Endothelial cell of umbilical vein (primary cell): ENCODE measurements at regions not wholly inside any gene's neighbourhood (a gene's known extent, or its start where the extent isn't known, plus 50 kb on each side); places are given as distances from the start of the nearest gene placed in this dataset.

Experiments
- BruUV-seq: library from RNA; stranded (reverse); fragments of 400-500 nt; replicated peaks from 2 replicates; lab custom pipeline; 2021; lab: Mats Ljungman, UMichigan
- CTCF ChIA-PET: fragments of 300-600, 350-600 bp; sonication (Branson Sonifier 250); formaldehyde crosslinking; loops from one replicate; lab custom pipeline; 2021; ENCODE audit warnings: antibody characterized with exemption, inconsistent platforms; lab: Charles Lee
- POLR2A ChIA-PET: fragments of 300-600, 350-600 bp; sonication (Branson Sonifier 250); formaldehyde crosslinking; loops from one replicate; lab custom pipeline; 2021; ENCODE audit warnings: antibody characterized with exemption, inconsistent platforms; lab: Charles Lee
- DNase-seq: peaks from one replicate; pipeline ENCODE4 v3.0.0-alpha.2; 2011; ENCODE audit warnings: low read depth, low spot score
- FAIRE-seq: peaks from 2 replicates; lab custom pipeline; 2011; peaks lifted over from hg19 to GRCh38; lab: Jason Lieb, UNC
- H2AFZ ChIP-seq: 2 replicates; pipeline ENCODE4 v1.6.0; 2012; ENCODE audit warnings: low read depth, low read length, control low read depth, inconsistent platforms
- H3K27ac ChIP-seq: 2 replicates; pipeline ENCODE4 v1.5.1; 2011; ENCODE audit warnings: low read depth, mild to moderate bottlenecking, control low read depth, low read length, moderate library complexity; ENCODE audit not compliant: insufficient read depth
- H3K27me3 ChIP-seq, 2 experiments: 2 replicates each; pipeline versions ENCODE4 v1.6.0 to v1.6.1; 2011; ENCODE audit warnings: low read length in 2 of 2, mixed read lengths in 1 of 2; ENCODE audit not compliant: control insufficient read depth in 2 of 2, insufficient read depth in 2 of 2
- H3K36me3 ChIP-seq, 2 experiments: 2 replicates in 1 of 2; 3 replicates in 1 of 2; pipeline ENCODE4 v1.5.1; 2011; ENCODE audit warnings: low read length in 2 of 2, mild to moderate bottlenecking in 1 of 2, moderate library complexity in 1 of 2; ENCODE audit not compliant: control insufficient read depth in 2 of 2, insufficient read depth in 2 of 2; ENCODE audit errors: extremely low read depth in 1 of 2
- H3K4me1 ChIP-seq: 3 replicates; pipeline ENCODE4 v1.5.1; 2011; ENCODE audit warnings: mild to moderate bottlenecking, low read length; ENCODE audit not compliant: control insufficient read depth, insufficient read depth; ENCODE audit errors: extremely low read depth
- H3K4me2 ChIP-seq: 2 replicates; pipeline ENCODE4 v1.6.1; 2011; ENCODE audit warnings: low read length, control low read depth, mixed read lengths; ENCODE audit not compliant: insufficient read depth
- H3K4me3 ChIP-seq, 3 experiments: fragments of 200-600 bp in 1 of 3; sonication (generic), shearing (Covaris generic) in 1 of 3; replicated peaks in 1 of 3; 2 replicates each; pipeline ENCODE4 v1.5.1; 2011 to 2016; ENCODE audit warnings: control low read depth in 3 of 3, low read length in 3 of 3, mild to moderate bottlenecking in 2 of 3, inconsistent platforms in 1 of 3, low read depth in 1 of 3, moderate library complexity in 1 of 3; ENCODE audit not compliant: insufficient read depth in 1 of 3
- H3K79me2 ChIP-seq: 2 replicates; pipeline ENCODE4 v1.6.0; 2012; ENCODE audit warnings: low read length, inconsistent platforms; ENCODE audit not compliant: control insufficient read depth, insufficient read depth
- H3K9ac ChIP-seq: replicated peaks from 2 replicates; pipeline ENCODE3; 2011; ENCODE audit warnings: low read length, control low read depth; ENCODE audit not compliant: insufficient read depth; ENCODE audit errors: extremely low read depth
- H3K9me1 ChIP-seq: replicated peaks from 3 replicates; pipeline ENCODE4 v1.6.0; 2011; ENCODE audit warnings: mild to moderate bottlenecking, low read length; ENCODE audit not compliant: control insufficient read depth, insufficient read depth; ENCODE audit errors: extremely low read depth
- H3K9me3 ChIP-seq: replicated peaks from 2 replicates; pipeline ENCODE4 v1.5.1; 2012; ENCODE audit warnings: low read length, inconsistent platforms; ENCODE audit not compliant: control insufficient read depth, insufficient read depth
- H4K20me1 ChIP-seq: replicated peaks from 2 replicates; pipeline ENCODE3; 2011; ENCODE audit warnings: mild to moderate bottlenecking, low read length; ENCODE audit not compliant: control insufficient read depth, insufficient read depth; ENCODE audit errors: extremely low read depth
- CTCF ChIP-seq, 2 donors: IDR thresholded peaks; 1 replicate in 1 of 2; 2 replicates in 1 of 2; pipeline ENCODE4 v1.5.1; 2011; ENCODE audit warnings: low read length in 2 of 2, mild to moderate bottlenecking in 2 of 2, moderate library complexity in 2 of 2, control low read depth in 1 of 2, inconsistent platforms in 1 of 2, low read depth in 1 of 2; ENCODE audit not compliant: insufficient read depth in 1 of 2; ENCODE audit errors: extremely low read depth in 1 of 2
- EZH2 ChIP-seq: IDR thresholded peaks from 2 replicates; pipeline ENCODE4 v1.6.1; 2012; ENCODE audit warnings: borderline replicate concordance, low read depth, mild to moderate bottlenecking, moderate library complexity, low read length, inconsistent platforms; ENCODE audit not compliant: severe bottlenecking
- FOS ChIP-seq: IDR thresholded peaks from 2 replicates; pipeline ENCODE4 v1.6.1; 2011; ENCODE audit warnings: mild to moderate bottlenecking, low read length, moderate library complexity, borderline replicate concordance; ENCODE audit not compliant: insufficient read depth
- GATA2 ChIP-seq: IDR thresholded peaks from 2 replicates; pipeline ENCODE4 v1.7.0; 2011; ENCODE audit warnings: low read depth, mild to moderate bottlenecking, moderate library complexity, mixed read lengths, low read length; ENCODE audit not compliant: insufficient read length, insufficient read depth
- JUN ChIP-seq: IDR thresholded peaks from 2 replicates; pipeline ENCODE4 v1.6.1; 2011; ENCODE audit warnings: borderline replicate concordance, low read depth; ENCODE audit not compliant: insufficient read length, insufficient read depth
- MAX ChIP-seq: IDR thresholded peaks from 2 replicates; pipeline ENCODE4 v1.6.1; 2011; ENCODE audit not compliant: insufficient read depth, insufficient read length
- MYC ChIP-seq: IDR thresholded peaks from one replicate; pipeline ENCODE4 v1.6.1; 2011; ENCODE audit warnings: mild to moderate bottlenecking, low read depth, low read length
- POLR2A ChIP-seq: IDR thresholded peaks from 2 replicates; pipeline ENCODE4 v1.6.1; 2012; ENCODE audit warnings: low read depth, mild to moderate bottlenecking, control low read depth, low read length
- POLR2AphosphoS5 ChIP-seq: IDR thresholded peaks from 2 replicates; pipeline ENCODE4 v1.6.1; 2012; ENCODE audit warnings: low read depth, mild to moderate bottlenecking, control low read depth, low read length, moderate library complexity; ENCODE audit not compliant: insufficient read depth
- dilution Hi-C: fragments of 300-500 bp; cut with MboI; formaldehyde crosslinking; loops from one replicate; pipeline ENCODE4 v1.15.0; 2019; ENCODE audit warnings: low sequenced_read_pairs; ENCODE audit not compliant: extremely low pct_ligation_motif_present
- intact Hi-C: fragments of 100-400 bp; cut with micrococcal nuclease; formaldehyde crosslinking; loops from one replicate; pipeline ENCODE4 v1.10.0; 2022

- Histone ChIP-seq H3K9ac (no peak overlapping the region), H2AFZ (no peak overlapping the region), H3K27me3 (peaks cover 4 to 18% of the 10 kb centered on the region in 2 experiments), H3K4me2 (no peak overlapping the region), H3K79me2 (no peaks in the 10 kb centered on the region), H4K20me1 (no peaks in the 10 kb centered on the region), H3K9me3 (no peaks in the 10 kb centered on the region), H3K4me1 (no peaks in the 10 kb centered on the region), H3K27ac (no peak overlapping the region), H3K9me1 (no peaks in the 10 kb centered on the region), H3K36me3 (no peaks in the 10 kb centered on the region), H3K4me3 (no peak overlapping the region)
- FAIRE-seq, result no peak
- no peak for DNase-seq
- POLR2A ChIA-PET, result no interaction called here
- TF ChIP-seq MYC (no peak), FOS (no peak), GATA2 (no peak), JUN (no peak), MAX (no peak)
- intact Hi-C loops (no loop called here), dilution Hi-C loops (no loop called here)
- no TSS peak for BruUV-seq
- CTCF ChIA-PET, result interaction anchor here (1.4 kb wide), 1 partner anchor 22 kb away, joined by 3 read pairs; no protein-coding TSS in a partner anchor
Measured at GRCh38 chr15:77843546-77843945, 210.8 kb upstream of the LINGO1 start.

GRCh38 chr15:77840991-77841775 is 208.5 kb upstream of the LINGO1 start:
- H2AFZ ChIP-seq, result no peak overlapping the region
- no peak overlapping the region for H3K4me2 ChIP-seq
- intact Hi-C loops, result no loop called here
- no peak overlapping the region for H3K9ac ChIP-seq
- H3K9me3 ChIP-seq, result no peaks in the 10 kb centered on the region
- no peaks in the 10 kb centered on the region for H3K4me1 ChIP-seq
- DNase-seq, result no peak
- no TSS peak for BruUV-seq
- CTCF ChIA-PET, result interaction anchor here (1.0 to 1.7 kb wide), 3 partner anchors 10 to 208 kb away, joined by 3 to 7 read pairs (median 3); no protein-coding TSS in a partner anchor
- no peaks in the 10 kb centered on the region for H3K36me3 ChIP-seq
- no peaks in the 10 kb centered on the region for H3K9me1 ChIP-seq
- POLR2A ChIA-PET, result no interaction called here
- dilution Hi-C loops, result no loop called here
- H3K27ac ChIP-seq, result no peak overlapping the region
- H3K4me3 ChIP-seq, result no peak overlapping the region
- H4K20me1 ChIP-seq, result no peaks in the 10 kb centered on the region
- TF ChIP-seq EZH2, result no peak
- no peak for TF ChIP-seq FOS
- TF ChIP-seq GATA2, result no peak
- TF ChIP-seq MYC, result no peak
- TF ChIP-seq POLR2AphosphoS5, result no peak
- no peak for TF ChIP-seq POLR2A
- TF ChIP-seq CTCF (IDR thresholded peaks at IDR 0.05; ENCODE audit: extremely low read depth in 1 of 2, insufficient read depth in 1 of 2, low read depth in 1 of 2, low read length in 2 of 2), result no peak
- TF ChIP-seq MAX, result no peak
- TF ChIP-seq JUN, result no peak
- no peaks in the 10 kb centered on the region for H3K79me2 ChIP-seq
- no peak for FAIRE-seq
- H3K27me3 ChIP-seq, result peaks cover 3 to 8% of the 10 kb centered on the region in 2 experiments
